ENCODE measurements at regions not wholly inside any gene's neighbourhood (a gene's known extent, or its start where the extent isn't known, plus 50 kb on each side); places are given as distances from the start of the nearest gene placed in this dataset.
"Not testable (repeated sequence)": the region's sequence is repeated elsewhere in the genome, so short reads cannot be mapped to it uniquely, and the experiment has no call there.

DNA sequence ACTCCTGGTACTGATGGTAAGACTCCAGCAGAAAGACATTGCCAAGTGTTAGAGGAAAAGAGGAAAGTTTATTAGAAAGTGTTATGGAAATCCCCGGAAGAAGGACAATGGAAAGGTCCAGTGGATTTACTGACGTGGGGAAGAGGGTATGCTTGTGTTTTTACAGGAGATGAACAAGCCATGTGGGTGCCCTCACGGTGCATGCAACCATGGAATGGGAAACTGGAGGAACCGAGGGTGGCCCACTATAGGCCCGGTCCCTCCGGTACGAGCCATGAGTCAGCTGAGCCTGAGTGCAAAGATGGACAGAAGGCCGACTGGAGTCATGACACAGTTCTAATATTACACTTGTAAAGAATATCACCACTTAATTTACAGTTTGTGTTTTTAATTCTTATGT lies 123.3 kb upstream of the ZCCHC13 start:
- DNase-seq (ENCODE audit: low spot score) = no peak

DNA sequence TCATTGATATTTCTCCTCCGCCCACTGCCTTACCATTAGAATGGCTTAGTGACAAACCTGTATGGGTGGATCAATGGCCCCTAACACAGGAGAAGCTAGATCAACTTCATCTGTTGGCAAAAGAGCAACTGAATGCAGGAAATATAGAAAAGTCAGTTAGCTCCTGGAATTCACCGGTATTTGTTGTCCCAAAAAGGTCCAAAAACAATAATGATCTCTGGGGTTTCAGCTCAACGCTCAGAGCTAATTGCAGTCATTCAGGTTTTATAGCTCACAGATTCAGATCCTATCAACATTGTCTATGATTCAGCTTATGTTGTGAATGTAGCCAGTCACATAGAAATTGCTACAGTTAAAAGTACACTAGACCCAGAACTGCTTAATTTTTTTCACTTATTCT lies 124.0 kb upstream of the ZCCHC13 start:
- DNase-seq (ENCODE audit: low spot score) = no peak

DNA sequence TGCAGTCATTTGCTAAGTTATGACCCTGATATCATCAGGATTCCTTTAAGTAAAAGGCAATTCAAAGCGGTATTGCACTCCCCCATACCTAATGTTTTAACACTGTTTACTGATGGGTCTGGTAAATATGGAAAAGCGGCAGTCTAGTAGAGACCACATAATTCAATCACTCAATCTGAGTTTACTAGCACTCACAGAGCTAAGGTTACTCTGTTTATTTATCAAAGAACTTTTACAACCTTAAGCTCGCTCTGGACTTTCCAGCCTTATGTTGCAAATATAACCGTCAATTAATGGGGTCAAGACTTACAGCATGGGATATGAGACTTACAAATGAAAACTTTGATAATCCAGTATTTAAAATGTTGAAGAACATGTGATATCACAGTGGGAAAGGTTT lies 124.5 kb upstream of the ZCCHC13 start:
- no peak for DNase-seq (ENCODE audit: low spot score)

DNA sequence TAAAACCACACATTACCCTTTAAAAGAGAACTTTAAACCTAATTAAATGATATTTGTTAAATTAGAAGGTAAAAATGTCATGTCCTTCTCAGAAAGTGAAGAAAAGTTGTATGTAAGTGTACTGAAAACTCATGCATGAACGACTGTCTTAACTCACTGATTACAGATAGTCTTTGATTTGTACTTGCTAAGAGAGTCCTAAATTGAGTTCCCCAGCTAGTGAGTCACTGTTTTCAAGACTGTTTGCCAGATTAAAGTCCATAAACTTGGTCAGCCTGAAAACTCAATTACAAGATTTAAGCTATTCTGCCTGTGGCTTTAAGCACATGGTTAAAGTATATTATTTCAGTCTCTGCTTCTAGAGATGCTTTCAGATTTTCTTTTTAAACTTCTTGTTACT lies 124.9 kb upstream of the ZCCHC13 start:
- DNase-seq (ENCODE audit: low spot score) = no peak

DNA sequence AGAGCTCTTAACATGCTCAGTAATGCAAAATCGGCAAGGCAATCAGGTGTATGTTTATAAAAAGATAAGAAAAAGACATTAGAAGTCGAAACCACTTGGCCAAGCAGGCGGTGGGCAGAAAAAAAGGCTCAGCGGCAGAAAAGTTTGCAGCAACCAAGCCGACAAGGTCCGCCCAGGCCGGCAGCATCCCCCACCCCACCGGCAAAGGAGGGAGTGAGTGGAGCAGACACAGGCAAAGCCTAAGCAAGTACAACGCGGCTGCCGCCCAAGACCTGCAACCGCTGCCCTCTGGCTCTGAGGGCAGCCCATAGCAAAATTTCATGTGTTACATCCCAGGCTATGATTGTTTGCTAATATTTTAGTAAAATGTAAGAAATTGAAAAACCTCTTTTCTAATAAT lies 125.4 kb upstream of the ZCCHC13 start:
- DNase-seq (ENCODE audit: low spot score) = no peak

DNA sequence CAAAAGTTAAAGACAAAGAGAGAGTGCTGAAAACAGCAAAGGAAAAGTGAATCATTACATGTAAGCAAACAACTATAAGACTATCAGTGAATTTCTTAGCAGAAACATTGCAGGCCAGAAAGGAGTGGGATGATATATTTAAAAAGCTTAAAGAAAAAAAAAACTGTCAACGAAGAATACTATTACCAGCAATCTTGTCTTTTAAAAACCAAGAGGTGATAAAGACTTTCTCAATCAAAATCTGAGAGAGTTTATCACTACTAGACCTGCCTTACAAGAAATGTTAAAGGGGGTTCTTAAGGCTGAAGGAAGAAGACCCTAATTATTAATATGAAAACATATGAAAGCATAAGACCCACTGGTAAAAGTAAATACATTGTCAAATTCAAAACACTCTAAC lies 132.5 kb upstream of the ZCCHC13 start:
- DNase-seq (ENCODE audit: low spot score) = no peak

DNA sequence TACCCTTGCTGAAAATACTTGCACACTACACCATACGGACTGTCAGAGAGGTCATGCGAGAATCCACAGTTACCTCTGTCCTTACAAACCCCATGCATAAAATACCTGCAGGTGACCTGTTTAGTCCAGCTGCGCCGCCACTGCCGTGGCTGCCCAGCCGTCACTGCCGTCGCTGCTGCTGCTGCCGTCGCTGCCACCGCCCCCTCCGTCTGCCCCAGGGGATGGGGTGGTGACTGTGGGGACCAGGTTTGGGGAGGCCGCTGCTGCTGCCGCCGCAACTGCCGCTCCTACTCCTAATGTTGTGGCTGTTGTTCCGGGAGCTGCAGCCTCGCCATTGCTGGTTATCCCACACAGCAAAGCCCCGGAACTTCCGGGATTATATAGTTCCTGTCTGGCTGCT lies 141.8 kb upstream of the ZCCHC13 start:
- DNase-seq (ENCODE audit: low spot score) = no peak

DNA sequence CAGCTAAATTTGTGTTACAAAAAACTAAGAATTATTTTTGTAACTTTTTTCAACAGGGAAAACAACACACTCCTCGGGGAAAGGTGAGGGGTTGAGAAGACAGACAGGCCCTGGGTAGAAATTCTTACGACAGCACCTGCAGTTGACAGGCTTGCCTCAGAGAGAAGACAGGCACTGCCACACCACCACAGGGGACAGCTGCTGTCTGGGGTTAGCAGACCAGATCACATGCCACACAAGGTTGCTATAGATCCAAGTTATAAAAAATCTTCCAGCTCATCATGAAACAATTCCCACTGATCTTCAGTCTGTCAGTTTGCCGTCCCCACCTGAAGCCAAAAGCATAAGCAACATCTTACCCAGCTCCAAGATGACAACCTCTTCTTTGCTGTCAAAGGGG lies 143.2 kb upstream of the ZCCHC13 start:
- no peak for DNase-seq (ENCODE audit: low spot score)

DNA sequence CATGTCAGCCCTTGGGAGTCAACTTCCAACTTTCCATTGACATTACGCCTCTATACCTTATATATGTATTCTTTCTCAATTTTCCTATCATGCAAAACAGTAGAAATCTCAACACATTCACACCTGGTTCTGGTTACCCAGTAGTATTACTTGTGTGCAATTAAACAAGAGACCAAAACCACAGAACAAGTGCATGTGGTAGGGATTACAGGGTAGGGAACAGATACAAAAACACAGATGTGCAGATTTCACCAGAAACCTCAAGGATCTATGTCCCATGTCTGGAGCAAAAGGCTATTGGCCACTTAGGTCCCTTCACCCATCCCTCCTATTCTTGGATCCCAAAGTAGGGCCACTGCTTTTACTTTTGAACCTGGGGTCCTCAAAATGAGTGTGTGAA lies 143.6 kb upstream of the ZCCHC13 start:
- no peak for DNase-seq (ENCODE audit: low spot score)

DNA sequence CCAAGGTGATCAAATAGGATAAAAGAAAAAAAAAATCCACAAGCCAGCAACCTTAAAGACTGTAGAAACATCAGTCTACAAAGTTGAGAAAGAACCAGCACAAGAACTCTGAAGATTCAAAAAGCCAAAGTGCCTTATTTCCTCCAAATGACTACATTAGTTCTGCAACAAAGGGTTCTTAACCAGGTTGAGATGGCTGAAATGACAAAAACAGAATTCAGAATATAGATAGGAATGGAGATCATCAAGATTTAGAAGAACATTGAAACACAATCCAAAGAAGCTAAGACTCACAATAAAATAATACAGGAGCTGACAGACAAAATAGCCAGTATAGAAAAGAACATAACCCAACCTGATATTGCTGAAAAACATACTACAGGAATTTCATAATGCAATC lies 156.5 kb upstream of the ZCCHC13 start:
- DNase-seq (ENCODE audit: low spot score) = no peak

DNA sequence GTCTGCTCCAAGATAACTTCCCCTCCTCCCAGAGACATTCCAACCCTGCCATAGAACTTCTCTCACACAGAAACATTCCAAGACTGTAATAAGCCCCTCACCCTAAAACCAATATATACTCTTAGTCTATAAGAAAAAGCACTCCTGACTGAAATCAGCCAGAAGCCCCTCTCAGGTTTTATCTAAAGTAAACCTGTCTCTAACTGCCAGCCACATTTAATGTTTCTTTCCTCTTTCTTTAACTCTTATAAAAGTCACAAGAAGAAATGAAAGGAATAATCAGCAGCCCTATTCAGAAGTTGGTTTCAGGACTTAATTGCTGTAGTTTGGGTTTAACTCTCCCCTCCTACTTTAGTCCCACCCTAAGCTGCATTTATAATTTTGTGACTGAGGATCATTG lies 165.0 kb upstream of the ZCCHC13 start:
- DNase-seq (ENCODE audit: low spot score) = no peak

DNA sequence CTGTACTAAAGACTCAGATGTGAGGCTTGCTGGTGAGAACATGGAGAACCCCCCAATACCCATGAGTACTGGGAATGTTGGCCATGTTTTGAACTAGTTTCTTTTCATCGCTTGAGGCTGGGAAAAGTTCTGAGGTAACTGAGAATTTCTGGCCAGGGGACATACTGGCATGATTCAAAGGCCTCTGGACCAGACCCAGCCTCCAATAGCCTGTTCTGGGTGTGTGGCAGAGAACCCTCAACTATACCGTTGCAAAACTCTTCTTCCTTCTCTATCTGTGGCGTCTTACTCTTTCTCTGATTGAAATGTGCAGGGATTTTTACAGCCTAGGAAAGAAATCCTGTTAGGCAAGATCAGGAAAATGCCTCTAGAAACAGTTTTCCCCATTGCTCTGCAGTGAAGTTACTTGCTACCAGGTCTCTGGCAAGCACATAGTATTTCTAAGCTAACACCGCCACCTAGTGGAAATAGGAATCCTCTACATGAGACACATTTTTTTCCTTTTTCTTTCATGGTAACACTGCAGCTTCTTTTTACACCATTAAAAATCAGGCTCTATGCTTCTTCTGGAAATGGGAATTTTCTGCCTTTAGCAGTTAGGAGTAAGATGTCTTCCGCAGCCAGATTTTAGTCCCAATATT lies 170.7 kb upstream of the ZCCHC13 start:
- DNase-seq (ENCODE audit: low spot score) = peak; percentile 69

DNA sequence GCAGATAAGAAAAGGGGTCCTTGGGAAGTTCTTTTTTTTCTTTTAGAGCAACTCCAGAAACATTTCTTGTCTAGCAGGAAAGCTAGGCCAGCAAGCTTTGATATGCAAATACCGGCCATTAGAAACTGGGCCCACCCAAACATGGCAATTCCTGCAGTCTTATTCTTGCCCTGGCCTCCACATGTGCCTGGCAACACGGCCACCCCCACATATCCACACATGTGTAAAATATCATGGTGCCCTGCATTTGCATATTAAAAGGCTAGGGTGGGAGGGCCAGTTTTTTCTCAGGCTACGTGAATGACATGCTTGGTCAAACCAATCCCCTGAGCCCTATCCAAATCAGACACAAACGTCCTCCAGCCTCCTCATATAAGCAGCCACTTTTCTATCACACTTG lies 171.7 kb upstream of the ZCCHC13 start:
- no peak for DNase-seq (ENCODE audit: low spot score)

DNA sequence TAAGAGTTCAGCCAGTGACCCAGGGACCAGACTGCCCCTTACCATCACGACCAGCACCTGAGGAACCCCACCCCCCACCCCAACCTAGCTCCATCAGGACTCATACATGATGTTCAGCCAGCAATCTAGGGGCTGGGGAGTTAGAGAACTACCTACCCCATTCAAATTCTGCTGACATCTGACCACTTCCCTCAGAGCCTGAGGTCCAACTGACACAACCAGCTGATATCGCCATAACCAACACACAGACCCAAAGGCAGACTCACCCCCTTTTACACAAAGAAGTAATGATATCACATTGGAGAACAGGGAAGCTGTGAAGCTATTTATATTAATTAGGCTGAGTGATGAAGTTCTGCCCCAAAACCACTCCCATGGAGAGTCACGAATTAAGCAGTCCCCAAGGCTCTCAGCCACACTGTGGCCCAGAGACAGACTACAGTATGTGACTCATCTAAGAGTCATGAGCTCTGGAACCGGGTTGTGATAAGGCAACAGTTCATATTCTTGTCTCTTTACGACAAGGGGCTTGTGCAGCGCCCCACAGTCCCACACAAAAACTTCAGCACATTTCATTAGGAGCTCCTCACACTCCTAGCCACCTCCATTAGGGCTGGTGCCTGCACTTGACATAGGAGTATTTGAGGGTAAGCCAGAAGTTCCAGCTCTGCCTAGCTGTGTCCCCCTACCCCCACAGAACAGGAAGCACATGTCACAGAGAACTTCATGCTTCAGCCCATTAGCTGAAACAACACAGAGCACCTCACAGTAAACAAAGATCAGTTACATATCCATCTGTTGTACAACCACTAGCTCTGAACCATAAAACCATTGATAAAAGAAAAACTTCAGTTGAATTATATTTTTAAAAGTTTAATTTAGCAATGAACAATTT lies 184.7 kb upstream of the ZCCHC13 start:
- peak; percentile 25 for DNase-seq (ENCODE audit: low spot score)

DNA sequence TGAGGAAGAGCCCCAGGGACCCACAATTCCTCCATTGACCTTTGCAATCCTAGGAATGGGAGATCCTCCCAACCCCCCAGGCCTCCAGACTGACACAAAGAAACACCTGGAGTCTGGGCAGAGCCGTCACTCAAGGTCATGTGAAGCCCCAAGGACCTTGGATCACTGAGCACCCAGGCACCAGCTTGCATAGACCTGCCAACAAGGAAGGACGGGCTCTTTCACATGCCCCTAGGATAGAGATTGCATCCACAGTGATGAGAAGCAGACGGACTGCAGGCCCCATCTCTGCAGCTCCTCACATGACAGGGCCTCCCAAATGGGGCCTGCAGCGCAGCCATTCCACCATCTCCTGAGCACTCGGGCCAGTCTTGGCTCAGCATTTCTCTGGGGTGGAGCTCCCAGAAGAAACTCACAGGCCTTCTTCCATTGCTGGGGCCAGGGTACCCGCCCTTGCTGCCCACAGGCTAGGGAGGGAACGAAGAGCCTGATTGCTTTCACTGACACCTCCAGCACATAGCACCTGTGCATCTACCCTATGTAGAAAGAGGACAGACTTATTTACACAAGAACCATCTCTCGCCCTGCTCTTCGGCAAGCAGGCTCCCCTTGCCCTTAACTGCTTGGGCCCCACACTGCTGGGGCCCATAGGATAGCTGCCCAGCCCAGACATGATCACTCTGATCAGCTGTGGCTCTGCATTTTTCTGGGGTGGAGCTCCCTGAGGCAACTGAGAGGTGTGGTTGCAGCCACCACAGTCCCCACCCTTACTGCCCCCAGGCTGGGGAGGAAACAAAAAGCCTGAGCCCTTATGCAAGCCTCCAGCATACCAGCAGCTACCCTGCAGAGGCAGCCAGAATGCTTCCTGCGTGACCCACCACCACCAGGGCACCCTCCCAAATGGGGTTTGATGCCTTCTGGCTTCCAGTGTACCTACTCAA lies 185.7 kb upstream of the ZCCHC13 start:
- peak; percentile 4 for DNase-seq (ENCODE audit: low spot score)

DNA sequence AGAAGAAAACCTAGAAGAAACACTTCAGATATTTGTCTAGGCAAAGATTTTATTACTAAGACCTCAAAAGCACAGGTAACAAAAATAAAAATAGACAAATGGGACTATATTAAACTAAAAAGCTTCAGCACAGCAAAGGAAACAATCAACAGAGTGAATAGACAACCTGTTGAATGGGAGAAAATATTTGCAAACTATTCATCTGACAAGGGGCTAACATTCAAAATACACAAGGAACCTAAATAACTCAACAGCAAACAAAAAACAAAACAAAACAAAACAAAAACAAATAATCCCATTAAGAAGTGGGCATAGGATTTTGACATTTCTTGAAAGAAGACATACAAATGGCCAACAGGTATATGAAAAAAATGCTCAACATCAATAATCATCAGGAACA lies 192.7 kb upstream of the ZCCHC13 start:
- no peak for DNase-seq (ENCODE audit: low spot score)

DNA sequence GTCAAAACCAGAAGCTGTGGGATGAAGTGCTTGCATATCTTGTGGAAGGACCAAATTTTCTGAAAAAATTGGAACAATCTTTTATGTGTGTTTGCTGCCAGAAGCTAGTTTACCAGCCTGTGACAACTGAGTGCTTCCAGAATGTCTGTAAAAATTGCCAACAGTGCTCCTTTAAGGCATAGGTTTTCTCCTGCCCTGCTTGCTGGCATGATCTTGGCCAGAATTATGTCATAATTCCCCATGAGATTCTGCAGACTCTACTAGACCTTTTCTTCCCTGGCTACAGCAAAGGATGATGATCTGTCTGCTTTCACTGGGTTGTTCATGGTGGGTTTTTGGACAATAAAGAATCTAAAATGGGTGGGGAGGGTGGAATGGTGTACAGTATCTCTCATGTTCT lies 196.3 kb upstream of the ZCCHC13 start:
- DNase-seq (ENCODE audit: low spot score) = no peak

DNA sequence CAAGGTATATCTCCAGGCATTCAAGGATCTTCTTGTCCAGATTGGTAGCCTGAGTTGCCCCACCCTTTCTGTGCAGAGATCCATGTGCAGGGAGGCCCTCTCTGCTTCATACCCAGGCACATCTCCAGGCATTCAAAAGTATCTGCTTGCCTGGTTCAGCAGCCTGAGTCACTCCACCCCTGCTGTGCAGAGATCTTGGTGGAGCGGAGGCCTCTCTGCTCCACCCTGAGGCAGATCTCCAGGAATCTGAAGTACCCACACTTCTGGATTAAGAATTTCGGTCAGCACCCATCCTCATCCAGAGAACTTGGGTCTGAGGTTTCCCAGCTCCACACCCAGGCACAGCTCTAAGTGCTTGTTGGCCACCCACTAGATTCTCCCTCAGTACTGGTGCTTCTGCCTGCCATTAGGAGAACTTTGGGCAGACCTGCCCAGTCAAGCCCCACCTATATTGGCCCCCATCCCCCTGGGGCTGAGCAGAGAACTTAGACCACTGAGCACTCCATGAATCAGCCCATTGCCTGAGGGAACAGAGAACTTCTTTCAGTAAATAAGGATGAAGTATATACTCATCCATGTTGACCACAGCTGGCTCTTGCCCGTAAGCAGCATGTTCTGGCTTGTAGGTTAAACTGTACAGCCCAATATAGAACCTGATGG lies 199.5 kb upstream of the ZCCHC13 start:
- DNase-seq (ENCODE audit: low spot score) = no peak

DNA sequence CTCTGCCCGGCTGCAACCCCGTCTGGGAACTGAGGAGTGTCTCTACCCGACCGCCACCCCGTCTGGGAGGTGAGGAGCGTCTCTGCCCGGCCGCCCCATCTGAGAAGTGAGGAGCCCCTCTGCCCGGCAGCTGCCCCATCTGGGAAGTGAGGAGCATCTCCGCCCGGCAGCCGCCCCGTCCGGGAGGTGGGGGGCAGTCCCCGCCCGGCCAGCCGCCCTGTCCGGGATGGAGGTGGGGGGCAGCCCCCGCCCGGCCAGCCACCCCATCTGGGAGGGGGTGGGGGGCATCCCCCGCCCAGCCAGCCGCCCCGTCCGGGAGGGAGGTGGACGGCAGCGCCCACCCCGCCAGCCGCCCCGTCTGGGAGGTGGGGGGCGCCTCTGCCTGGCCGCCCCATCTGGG lies 205.6 kb upstream of the ZCCHC13 start:
- not testable (repeated sequence) for DNase-seq (ENCODE audit: low spot score)

DNA sequence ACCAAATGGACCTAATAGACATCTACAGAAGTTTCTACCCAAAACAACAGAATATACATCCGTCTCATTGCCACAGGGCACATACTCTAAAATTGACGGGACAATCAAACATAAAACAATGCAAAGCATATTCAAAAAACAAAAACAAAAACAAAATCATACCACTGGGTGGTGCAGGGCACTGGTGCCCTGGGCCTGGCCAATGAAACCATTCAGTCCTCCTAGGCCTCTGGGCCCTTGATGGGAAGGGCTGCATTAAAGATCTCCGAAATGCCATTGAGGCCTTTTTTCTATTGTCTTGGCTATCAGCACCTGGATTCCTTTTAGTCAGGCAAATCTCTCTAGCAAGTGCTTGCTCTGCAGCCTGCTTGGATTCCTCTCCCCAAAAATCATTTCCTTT lies 213.9 kb upstream of the ZCCHC13 start:
- no peak for DNase-seq (ENCODE audit: low spot score)

DNA sequence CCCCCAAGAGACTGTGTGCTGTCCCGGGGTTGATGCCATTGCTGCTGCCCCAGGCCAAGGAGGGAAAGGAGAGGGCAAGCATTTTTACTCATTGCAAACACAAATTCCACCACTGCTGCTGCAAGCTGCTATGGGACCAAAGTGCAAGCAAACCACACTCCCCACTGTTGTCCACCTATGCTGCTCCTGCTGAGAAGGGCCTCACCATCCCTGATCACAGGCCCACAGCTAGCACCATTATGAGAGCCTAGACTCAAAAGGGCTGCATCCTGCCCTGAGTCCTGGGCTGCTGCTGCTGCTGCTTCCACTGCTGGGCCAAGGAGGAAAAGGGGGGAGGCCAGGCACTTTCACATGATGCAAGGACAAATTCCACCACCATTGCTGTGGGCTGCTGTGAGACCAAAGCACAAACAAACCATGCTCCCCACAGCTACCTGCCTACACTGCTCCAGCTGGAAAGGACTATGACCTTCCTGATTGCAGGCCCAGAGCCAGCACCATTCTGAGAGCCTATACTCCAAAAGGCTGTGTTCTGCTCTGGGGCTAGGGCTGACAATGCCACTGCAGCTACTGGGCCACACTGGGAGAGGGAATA lies 218.2 kb upstream of the ZCCHC13 start:
- no peak for DNase-seq (ENCODE audit: low spot score)

DNA sequence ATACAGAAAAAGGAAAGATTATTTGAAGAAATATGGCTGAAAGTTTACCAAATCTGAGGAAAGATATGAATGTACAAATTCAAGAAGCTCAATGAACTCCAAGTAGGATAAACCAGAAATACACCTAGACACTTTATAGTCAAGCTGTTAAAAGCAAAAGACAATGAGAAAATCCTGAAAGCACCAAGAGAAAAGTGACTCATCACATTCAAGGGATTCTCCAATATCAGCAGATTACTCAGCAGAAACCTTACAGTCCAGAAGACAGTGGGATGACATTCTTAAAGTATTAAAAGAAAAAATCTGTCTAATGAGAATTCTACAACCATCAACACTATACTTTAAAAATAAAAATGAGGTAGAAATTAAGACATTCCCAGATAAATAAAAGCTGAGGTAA lies 223.8 kb upstream of the ZCCHC13 start:
- DNase-seq (ENCODE audit: low spot score) = no peak

All from hematopoietic multipotent progenitor cell treated with erythropoietin and hydrocortisone succinate and interleukin-3 and kit ligand, for 17 days (in vitro differentiated cells).